OCI-LY1 (cell line): ENCODE measurements at regions not wholly inside any gene's neighbourhood (a gene's known extent, or its start where the extent isn't known, plus 50 kb on each side); places are given as distances from the start of the nearest gene placed in this dataset.

Experiments
- EZH2 ChIP-seq: fragments of 200-600 bp; sonication (generic), shearing (Covaris generic); IDR thresholded peaks from 2 replicates; pipeline ENCODE4 v1.8.0; 2017; ENCODE audit warnings: borderline replicate concordance, mixed run types, mild to moderate bottlenecking, antibody characterized with exemption, low read length, moderate library complexity, mixed read lengths
- TF ChIP-seq, protein P1 (sequence below): fragments of 200-600 bp; sonication (generic), shearing (Covaris generic); IDR thresholded peaks from 2 replicates; pipeline ENCODE4 v1.5.1; 2017; ENCODE audit warnings: mild to moderate bottlenecking, antibody characterized with exemption, low read length, moderate library complexity, mixed read lengths

DNA sequence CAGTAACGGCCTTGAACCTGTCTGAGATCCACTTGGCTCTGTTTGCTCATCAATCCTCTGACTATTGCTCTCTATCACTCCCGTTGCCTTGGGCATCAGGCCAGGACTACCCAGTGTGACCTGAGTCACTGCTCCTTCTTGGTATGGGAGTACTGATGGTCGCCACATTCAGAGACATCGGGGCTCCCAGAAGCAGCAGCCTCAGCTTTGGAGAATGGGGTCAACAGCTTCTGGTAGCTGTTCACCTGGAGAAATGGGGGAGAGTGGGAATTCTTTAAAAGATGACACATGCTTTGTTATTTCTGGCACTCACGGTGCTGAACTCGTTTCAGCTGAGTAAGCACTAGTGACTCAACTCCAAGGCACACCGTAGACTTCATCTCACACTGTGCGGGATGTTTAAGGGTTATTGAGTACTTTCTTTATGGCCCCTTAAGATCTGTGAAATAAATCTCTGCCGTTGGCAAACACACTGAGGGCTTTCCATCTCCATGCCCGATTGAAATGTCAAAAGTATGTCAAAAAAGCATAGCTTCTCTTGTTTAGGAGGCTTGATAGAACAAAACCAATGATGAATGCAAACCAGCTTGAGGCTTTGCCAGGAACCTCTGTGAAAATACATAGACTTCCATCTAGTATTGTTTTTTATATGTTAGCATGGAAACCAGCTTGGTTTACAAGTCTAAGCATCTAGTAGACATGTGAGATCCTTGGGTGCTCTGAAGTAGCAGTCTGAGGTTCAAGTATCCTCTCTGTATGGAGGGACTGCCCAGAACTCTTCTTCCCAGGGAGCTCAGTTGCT is 333.1 kb downstream of the CXCL12 start:
- TF ChIP-seq, protein P1, sequence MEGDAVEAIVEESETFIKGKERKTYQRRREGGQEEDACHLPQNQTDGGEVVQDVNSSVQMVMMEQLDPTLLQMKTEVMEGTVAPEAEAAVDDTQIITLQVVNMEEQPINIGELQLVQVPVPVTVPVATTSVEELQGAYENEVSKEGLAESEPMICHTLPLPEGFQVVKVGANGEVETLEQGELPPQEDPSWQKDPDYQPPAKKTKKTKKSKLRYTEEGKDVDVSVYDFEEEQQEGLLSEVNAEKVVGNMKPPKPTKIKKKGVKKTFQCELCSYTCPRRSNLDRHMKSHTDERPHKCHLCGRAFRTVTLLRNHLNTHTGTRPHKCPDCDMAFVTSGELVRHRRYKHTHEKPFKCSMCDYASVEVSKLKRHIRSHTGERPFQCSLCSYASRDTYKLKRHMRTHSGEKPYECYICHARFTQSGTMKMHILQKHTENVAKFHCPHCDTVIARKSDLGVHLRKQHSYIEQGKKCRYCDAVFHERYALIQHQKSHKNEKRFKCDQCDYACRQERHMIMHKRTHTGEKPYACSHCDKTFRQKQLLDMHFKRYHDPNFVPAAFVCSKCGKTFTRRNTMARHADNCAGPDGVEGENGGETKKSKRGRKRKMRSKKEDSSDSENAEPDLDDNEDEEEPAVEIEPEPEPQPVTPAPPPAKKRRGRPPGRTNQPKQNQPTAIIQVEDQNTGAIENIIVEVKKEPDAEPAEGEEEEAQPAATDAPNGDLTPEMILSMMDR: no peak
- TF ChIP-seq EZH2: no peak
